K562 (cell line): ENCODE measurements at regions not wholly inside any gene's neighbourhood (a gene's known extent, or its start where the extent isn't known, plus 50 kb on each side); places are given as distances from the start of the nearest gene placed in this dataset.

Source experiments
- ATAC-seq: fragments of 200-7000 bp; cut with Tn5 transposase; 3 replicates; pipeline ENCODE4 v1.9.1; 2020; ENCODE audit warnings: moderate library complexity
- BruUV-seq: library from RNA; stranded (reverse); fragments of 400-500 nt; replicated peaks from 2 replicates; lab custom pipeline; 2021; lab: Mats Ljungman, UMichigan
- CTCF ChIA-PET: fragments of 300-600 bp; formaldehyde crosslinking; extraction: SDS; loops from one replicate; lab custom pipeline; 2021; ENCODE audit warnings: low intra/inter-chr PET ratio; lab: Yijun Ruan, JAX
- POLR2A ChIA-PET: fragments of 300-600, 350-650 bp; sonication (Branson Sonifier 250); formaldehyde crosslinking; extraction: SDS; loops from one replicate; lab custom pipeline; 2021; ENCODE audit warnings: antibody characterized with exemption, inconsistent platforms; lab: Yijun Ruan, JAX
- DNase-seq, 4 experiments: peaks; one replicate each; pipeline versions ENCODE4 v3.0.0 to v3.0.0-alpha.2; 2011 to 2018; ENCODE audit warnings: low spot score in 3 of 4, mixed read lengths in 3 of 4; ENCODE audit errors: extremely low read depth in 1 of 4
- FAIRE-seq: peaks from 2 replicates; lab custom pipeline; 2011; peaks lifted over from hg19 to GRCh38; lab: Jason Lieb, UNC
- H2AFZ ChIP-seq: 2 replicates; pipeline ENCODE4 v1.6.0; 2011; ENCODE audit warnings: low read depth, low read length, control low read depth, inconsistent platforms
- H3K27ac ChIP-seq: fragments of 200-600 bp; 3 replicates; pipeline ENCODE4 v1.8.0; 2011; ENCODE audit warnings: low read depth, mild to moderate bottlenecking, control low read depth, inconsistent platforms, low read length, moderate library complexity, mixed read lengths; ENCODE audit errors: extremely low read depth
- H3K27me3 ChIP-seq, 2 experiments: fragments of 300-600 bp in 1 of 2; 2 replicates in 1 of 2; 3 replicates in 1 of 2; pipeline versions ENCODE4 v1.6.0 to v1.8.0; 2011; ENCODE audit warnings: inconsistent platforms in 2 of 2, low read length in 2 of 2, mild to moderate bottlenecking in 1 of 2, mixed read lengths in 1 of 2, moderate library complexity in 1 of 2; ENCODE audit not compliant: control insufficient read depth in 2 of 2, insufficient read depth in 2 of 2
- H3K36me3 ChIP-seq: fragments of 300-600 bp; 3 replicates; pipeline ENCODE4 v1.8.0; 2011; ENCODE audit warnings: mild to moderate bottlenecking, low read length, inconsistent platforms; ENCODE audit not compliant: control insufficient read depth, insufficient read depth
- H3K4me1 ChIP-seq, 2 experiments: fragments of 200-600 bp in 1 of 2; replicated peaks in 1 of 2; 2 replicates in 1 of 2; 3 replicates in 1 of 2; pipeline versions ENCODE4 v1.5.1 to v1.8.0; 2011; ENCODE audit warnings: inconsistent platforms in 2 of 2, low read length in 2 of 2, mild to moderate bottlenecking in 1 of 2, mixed read lengths in 1 of 2, moderate library complexity in 1 of 2; ENCODE audit not compliant: control insufficient read depth in 2 of 2, insufficient read depth in 2 of 2
- H3K4me2 ChIP-seq: 2 replicates; pipeline ENCODE4 v1.6.1; 2011; ENCODE audit warnings: low read length, control low read depth, inconsistent platforms, mixed read lengths; ENCODE audit not compliant: insufficient read depth
- H3K4me3 ChIP-seq: fragments of 200-600 bp; sonication (generic), shearing (Covaris generic); 2 replicates; pipeline ENCODE4 v1.5.1; 2016; ENCODE audit warnings: control low read depth, inconsistent platforms
- H3K79me2 ChIP-seq: fragments of 200-600 bp; 3 replicates; pipeline ENCODE4 v1.8.0; 2011; ENCODE audit warnings: low read length, inconsistent platforms; ENCODE audit not compliant: control insufficient read depth, insufficient read depth
- H3K9ac ChIP-seq, 2 experiments: 2 replicates each; pipeline versions ENCODE4 v1.6.0 to v1.6.1; 2011; ENCODE audit warnings: low read depth in 2 of 2, low read length in 2 of 2, control low read depth in 1 of 2, inconsistent platforms in 1 of 2, mild to moderate bottlenecking in 1 of 2, mixed read lengths in 1 of 2; ENCODE audit not compliant: insufficient read depth in 1 of 2
- H3K9me1 ChIP-seq: one replicate; pipeline ENCODE4 v1.6.0; 2011; ENCODE audit warnings: inconsistent platforms, mild to moderate bottlenecking, low read length, moderate library complexity; ENCODE audit not compliant: control insufficient read depth, insufficient read depth
- H3K9me3 ChIP-seq: replicated peaks from 2 replicates; pipeline ENCODE4 v1.5.1; 2011; ENCODE audit warnings: low read depth, low read length, inconsistent platforms; ENCODE audit not compliant: control insufficient read depth, insufficient read depth
- H4K20me1 ChIP-seq: replicated peaks from 2 replicates; pipeline ENCODE4 v1.6.1; 2011; ENCODE audit warnings: low read length, inconsistent platforms, mixed read lengths; ENCODE audit not compliant: control insufficient read depth, insufficient read depth
- CC2D1A ChIP-seq: fragments of 450-650 bp; IDR thresholded peaks from 2 replicates; pipeline ENCODE4 v1.6.1; 2017; ENCODE audit warnings: mild to moderate bottlenecking
- ELF2 ChIP-seq: fragments of 250-450 bp; sonication (Bioruptor Pico); IDR thresholded peaks from 2 replicates; pipeline ENCODE4 v1.5.0; 2021; ENCODE audit warnings: mild to moderate bottlenecking
- KDM1A ChIP-seq, 2 experiments: fragments of 450-650 bp; IDR thresholded peaks; 2 replicates each; pipeline ENCODE4 v1.6.1; 2016; ENCODE audit warnings: mild to moderate bottlenecking in 2 of 2
- MBD1 ChIP-seq: fragments of 250-450 bp; sonication (Bioruptor Pico); IDR thresholded peaks from 2 replicates; pipeline ENCODE4 v1.8.0; 2022; ENCODE audit warnings: inconsistent platforms
- MTA2 ChIP-seq: fragments of 450-650 bp; IDR thresholded peaks from 2 replicates; pipeline ENCODE4 v1.6.1; 2016; ENCODE audit warnings: low read depth
- NELFE ChIP-seq: IDR thresholded peaks from 2 replicates; pipeline ENCODE4 v1.6.1; 2011; ENCODE audit warnings: mild to moderate bottlenecking; ENCODE audit not compliant: insufficient read depth, insufficient read length
- NR4A1 ChIP-seq, 2 experiments: fragments of 250-450 bp in 1 of 2; fragments of 450-650 bp in 1 of 2; sonication (Bioruptor Pico) in 1 of 2; IDR thresholded peaks; 2 replicates each; pipeline versions ENCODE4 v1.4.0 to v1.6.1; 2016 to 2020; ENCODE audit warnings: mild to moderate bottlenecking in 2 of 2, missing compliant biosample characterization in 1 of 2, missing genetic modification characterization in 1 of 2, moderate library complexity in 1 of 2
- NRF1 ChIP-seq, 2 experiments: fragments of 450-650 bp; IDR thresholded peaks in 1 of 2; conservative IDR thresholded peaks in 1 of 2; 2 replicates each; pipeline ENCODE4 v1.6.1; 2014; ENCODE audit warnings: mild to moderate bottlenecking in 2 of 2
- POU5F1 ChIP-seq: fragments of 150-350 bp; IDR thresholded peaks from 2 replicates; pipeline ENCODE4 v1.6.1; 2014; ENCODE audit warnings: borderline replicate concordance, low read length, low read depth, mild to moderate bottlenecking; ENCODE audit not compliant: partially characterized antibody
- TCF7 ChIP-seq: sonication (generic); IDR thresholded peaks from 2 replicates; pipeline ENCODE4 v1.6.1; 2016; ENCODE audit warnings: antibody characterized with exemption, borderline replicate concordance
- ZKSCAN3 ChIP-seq: fragments of 250-450 bp; sonication (Bioruptor Pico); IDR thresholded peaks from 2 replicates; pipeline ENCODE4 v1.4.0; 2020
- ZNF644 ChIP-seq: fragments of 200-800 bp; sonication (Bioruptor generic); IDR thresholded peaks from 2 replicates; pipeline ENCODE4 v1.6.1; 2016; ENCODE audit warnings: low read depth, missing genetic modification characterization, missing compliant biosample characterization
- ZNF696 ChIP-seq: fragments of 250-450 bp; sonication (Bioruptor Pico); conservative IDR thresholded peaks from 2 replicates; pipeline ENCODE4 v1.4.0; 2020; ENCODE audit warnings: mild to moderate bottlenecking, moderate library complexity
- WGBS: fragments of 100-300 bp; shearing (Covaris generic); methylation state at CpG from one replicate; pipeline ENCODE4 v1.1.6; 2016; ENCODE audit warnings: low coverage, mixed read lengths; ENCODE audit not compliant: insufficient coverage; ENCODE audit errors: missing lambda C conversion rate; 5-methylcytosine and 5-hydroxymethylcytosine counted together
- in situ Hi-C: fragments of 300-500 bp; cut with MboI; formaldehyde crosslinking; loops from 4 replicates; pipeline ENCODE4 v1.15.0; 2018; ENCODE audit warnings: inconsistent platforms, mixed read lengths
- intact Hi-C: fragments of 100-400 bp; cut with micrococcal nuclease; formaldehyde crosslinking; loops from 2 replicates; pipeline ENCODE4 v1.14.2; 2022
- TF ChIP-seq, protein P1 (sequence below): fragments of 450-650 bp; formaldehyde crosslinking; IDR thresholded peaks from 2 replicates; pipeline ENCODE4 v1.4.0; 2022; ENCODE audit warnings: missing genetic modification characterization

DNA sequence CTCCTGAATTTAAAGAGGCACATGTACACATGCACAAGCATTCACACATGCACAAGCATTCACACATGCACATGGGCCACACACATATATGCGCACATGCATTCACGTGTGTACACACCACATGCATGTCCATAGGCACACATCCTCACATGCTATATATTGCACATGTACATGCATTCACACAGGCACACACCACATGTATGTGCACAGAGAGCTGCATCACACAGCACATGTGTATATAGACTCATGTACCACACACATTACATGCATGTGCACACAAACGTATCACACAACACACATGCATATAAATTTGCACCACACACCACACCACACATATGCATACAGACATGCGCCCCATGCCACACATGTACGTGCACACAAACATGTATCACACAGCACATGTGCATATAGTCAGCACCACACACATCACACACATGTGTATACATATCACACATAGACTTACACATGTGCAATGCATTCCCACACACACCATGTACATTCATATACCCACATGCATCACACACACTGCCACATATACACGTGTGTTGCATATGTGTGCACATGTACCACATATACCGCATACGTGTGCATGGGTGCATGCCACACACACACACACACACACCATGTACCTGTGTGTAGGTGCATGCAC is 54.6 kb upstream of the COL18A1 start:
- H3K79me2 ChIP-seq, result no peaks in the 10 kb centered on the region
- CTCF ChIA-PET, result no interaction called here
- FAIRE-seq (no peak), ATAC-seq (no peak), DNase-seq (no peak)
- H3K4me3 ChIP-seq, result no peak overlapping the region
- H3K9me1 ChIP-seq, result no peaks in the 10 kb centered on the region
- no peak overlapping the region for H3K9ac ChIP-seq
- POLR2A ChIA-PET, result interaction anchor here (1.0 kb wide), 1 partner anchor 8 kb away, joined by 3 read pairs; no protein-coding TSS in a partner anchor
- intact Hi-C loops (no loop called here), in situ Hi-C loops (no loop called here)
- no peak overlapping the region for H3K4me2 ChIP-seq
- peaks cover 24 to 57% of the 10 kb centered on the region in 2 experiments for H3K27me3 ChIP-seq
- no peak overlapping the region for H3K27ac ChIP-seq
- peaks cover 0 to 43% of the 10 kb centered on the region in 2 experiments; a peak in 3 of 5 replicates for H3K4me1 ChIP-seq
- 52% methylated on average over 8 of the region's 8 CpGs for WGBS
- H3K9me3 ChIP-seq, result no peaks in the 10 kb centered on the region
- H4K20me1 ChIP-seq, result 0 out of 2 replicates have a peak, but pooled peaks cover 3% of the 10 kb centered on the region
- no peak overlapping the region for H2AFZ ChIP-seq
- BruUV-seq, result no TSS peak
- no peak for TF ChIP-seq MBD1 (CRISPR knock-in tag)
- peak in 1 of 2 experiments; percentile 69; a peak in 1 of 4 replicates for TF ChIP-seq KDM1A (IDR thresholded peaks at IDR 0.05)
- TF ChIP-seq, all 486 proteins: peak for 1
- no peaks in the 10 kb centered on the region for H3K36me3 ChIP-seq

GRCh38 chr21:45351061-45351460 is 53.9 kb upstream of the COL18A1 start:
- no peaks in the 10 kb centered on the region for H3K9me3 ChIP-seq
- no peak overlapping the region for H3K4me2 ChIP-seq
- 32% methylated on average over 22 of the region's 22 CpGs for WGBS
- in situ Hi-C loops (no loop called here), intact Hi-C loops (no loop called here)
- H3K4me3 ChIP-seq, result no peak overlapping the region
- H2AFZ ChIP-seq, result no peak overlapping the region
- FAIRE-seq, result no peak
- H3K4me1 ChIP-seq, result peaks cover 0 to 44% of the 10 kb centered on the region in 2 experiments; a peak in 4 of 5 replicates
- H3K27ac ChIP-seq, result no peak overlapping the region
- ATAC-seq, result no peak
- no peaks in the 10 kb centered on the region for H3K9me1 ChIP-seq
- DNase-seq, result no peak
- POLR2A ChIA-PET, result no interaction called here
- no peaks in the 10 kb centered on the region for H3K36me3 ChIP-seq
- H3K27me3 ChIP-seq, result peaks cover 25 to 60% of the 10 kb centered on the region in 2 experiments
- H4K20me1 ChIP-seq, result peaks cover 6% of the 10 kb centered on the region; the same call in 1 of the 2 replicates
- no TSS peak for BruUV-seq
- H3K79me2 ChIP-seq, result no peaks in the 10 kb centered on the region
- CTCF ChIA-PET, result no interaction called here
- no peak overlapping the region for H3K9ac ChIP-seq
- no peak for TF ChIP-seq ZKSCAN3 (CRISPR knock-in tag)
- TF ChIP-seq, protein P1, sequence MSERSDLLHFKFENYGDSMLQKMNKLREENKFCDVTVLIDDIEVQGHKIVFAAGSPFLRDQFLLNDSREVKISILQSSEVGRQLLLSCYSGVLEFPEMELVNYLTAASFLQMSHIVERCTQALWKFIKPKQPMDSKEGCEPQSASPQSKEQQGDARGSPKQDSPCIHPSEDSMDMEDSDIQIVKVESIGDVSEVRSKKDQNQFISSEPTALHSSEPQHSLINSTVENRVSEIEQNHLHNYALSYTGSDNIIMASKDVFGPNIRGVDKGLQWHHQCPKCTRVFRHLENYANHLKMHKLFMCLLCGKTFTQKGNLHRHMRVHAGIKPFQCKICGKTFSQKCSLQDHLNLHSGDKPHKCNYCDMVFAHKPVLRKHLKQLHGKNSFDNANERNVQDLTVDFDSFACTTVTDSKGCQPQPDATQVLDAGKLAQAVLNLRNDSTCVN (CRISPR knock-in tag), result no peak
- TF ChIP-seq TCF7, result no peak
- TF ChIP-seq ZNF644 (tag), result no peak
- TF ChIP-seq ZNF696 (CRISPR knock-in tag), result no peak
- TF ChIP-seq NRF1 (conservative IDR thresholded peaks at IDR 0.05 in 1 of 2, IDR thresholded peaks at IDR 0.05 in 1 of 2), result no peak
- no peak for TF ChIP-seq MTA2
- no peak for TF ChIP-seq ELF2 (CRISPR knock-in tag)
- TF ChIP-seq POU5F1, result no peak
- no peak for TF ChIP-seq NELFE
- no peak for TF ChIP-seq NR4A1 (CRISPR knock-in tag; IDR thresholded peaks at IDR 0.05)
- no peak for TF ChIP-seq NR4A1 (tag; IDR thresholded peaks at IDR 0.05)
- no peak for TF ChIP-seq CC2D1A
